NCI-H2029 treated with DMSO at 0.1 percent for 48 hours (cell line): ENCODE measurements at regions not wholly inside any gene's neighbourhood (a gene's known extent, or its start where the extent isn't known, plus 50 kb on each side); places are given as distances from the start of the nearest gene placed in this dataset.
A peak's percentile ranks its signal among the peaks of the same experiment; 100 is the strongest.

ENCODE experiments used
- DNase-seq: peaks from one replicate; lab custom pipeline; 2025; lab: John Stamatoyannopoulos, UW

GRCh38 chr18:44508474-44508873, 172.2 kb upstream of the SETBP1 start:
- DNase-seq = no peak

GRCh38 chr18:44509048-44509447, 171.6 kb upstream of the SETBP1 start:
- DNase-seq = no peak

GRCh38 chr18:44510390-44510789, 170.3 kb upstream of the SETBP1 start:
- no peak for DNase-seq

- DNase-seq = no peak
Measured at GRCh38 chr18:44513233-44513632, 167.5 kb upstream of the SETBP1 start.

GRCh38 chr18:44514106-44514505, 166.6 kb upstream of the SETBP1 start:
- DNase-seq = no peak

GRCh38 chr18:44514766-44515165, 165.9 kb upstream of the SETBP1 start:
- DNase-seq = no peak

GRCh38 chr18:44516450-44516849, 164.2 kb upstream of the SETBP1 start:
- no peak for DNase-seq

GRCh38 chr18:44517136-44517535, 163.6 kb upstream of the SETBP1 start:
- DNase-seq = no peak

- DNase-seq = no peak
Measured at GRCh38 chr18:44518091-44518615, 162.5 kb upstream of the SETBP1 start.

- no peak for DNase-seq
Measured at GRCh38 chr18:44518666-44519065, 162.0 kb upstream of the SETBP1 start.

- no peak for DNase-seq
Measured at GRCh38 chr18:44520981-44521667, 159.6 kb upstream of the SETBP1 start.

- DNase-seq = no peak
Measured at GRCh38 chr18:44521668-44522022, 159.0 kb upstream of the SETBP1 start.

GRCh38 chr18:44526705-44527415, 153.8 kb upstream of the SETBP1 start:
- no peak for DNase-seq

GRCh38 chr18:44533071-44533470, 147.6 kb upstream of the SETBP1 start:
- DNase-seq = no peak

GRCh38 chr18:44536046-44536445, 144.6 kb upstream of the SETBP1 start:
- DNase-seq = no peak

- no peak for DNase-seq
Measured at GRCh38 chr18:44536619-44537018, 144.1 kb upstream of the SETBP1 start.

GRCh38 chr18:44537526-44537925, 143.2 kb upstream of the SETBP1 start:
- no peak for DNase-seq

- DNase-seq = no peak
Measured at GRCh38 chr18:44539926-44540325, 140.8 kb upstream of the SETBP1 start.

- DNase-seq = no peak
Measured at GRCh38 chr18:44541159-44541558, 139.5 kb upstream of the SETBP1 start.

- DNase-seq = peak; percentile 16
Measured at GRCh38 chr18:44541781-44542180, 138.9 kb upstream of the SETBP1 start.

GRCh38 chr18:44543387-44543786, 137.3 kb upstream of the SETBP1 start:
- DNase-seq = no peak

GRCh38 chr18:44545359-44545985, 135.2 kb upstream of the SETBP1 start:
- no peak for DNase-seq

- no peak for DNase-seq
Measured at GRCh38 chr18:44546954-44547353, 133.7 kb upstream of the SETBP1 start.
